ENCODE measurements at regions not wholly inside any gene's neighbourhood (a gene's known extent, or its start where the extent isn't known, plus 50 kb on each side); places are given as distances from the start of the nearest gene placed in this dataset.

DNA sequence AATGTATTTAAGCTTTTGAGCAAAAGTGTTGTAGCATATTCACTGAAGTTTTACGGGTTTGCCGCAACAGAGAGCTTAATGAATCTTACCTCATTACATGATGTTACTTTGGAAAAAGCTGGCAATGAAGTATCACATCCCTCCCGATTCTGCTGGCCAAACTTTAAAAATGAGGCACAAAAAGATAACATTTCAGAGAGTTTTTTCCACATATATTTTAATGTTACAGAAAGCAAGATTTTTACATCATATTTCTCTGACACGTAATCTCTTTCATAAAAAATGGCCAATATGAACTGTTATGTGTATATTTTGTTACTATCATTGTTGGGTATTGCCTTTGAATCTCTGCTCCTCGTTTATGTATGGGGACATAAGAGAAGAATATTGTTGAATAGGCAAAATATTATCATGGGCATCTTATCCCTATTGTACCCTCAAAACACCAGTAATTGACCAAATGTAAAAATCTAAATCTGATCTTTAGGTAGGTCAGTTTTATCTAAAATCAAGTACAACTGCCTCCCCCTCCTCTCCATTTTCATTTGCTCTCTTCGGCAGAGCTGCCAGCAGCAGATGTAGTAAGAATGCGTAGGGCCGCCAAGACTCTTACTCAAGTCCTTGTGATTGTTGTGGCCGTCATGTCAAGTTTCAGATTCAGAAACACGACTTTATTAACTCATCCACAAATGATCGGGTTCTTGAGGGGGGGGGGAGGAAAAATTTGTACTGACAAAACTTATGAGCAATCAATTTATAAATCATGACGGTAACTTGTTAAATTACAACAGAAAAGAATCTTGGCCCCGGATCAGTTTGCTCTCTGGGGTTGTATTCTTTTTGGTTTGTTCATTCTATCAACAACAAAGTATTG lies 106.7 kb upstream of the THRB start:
- Histone ChIP-seq H3K9ac (ENCODE audit: insufficient read depth, low read length, poor library complexity, severe bottlenecking) (no peak overlapping the region), H3K27me3 (ENCODE audit: control insufficient read depth in 2 of 2, insufficient read depth in 2 of 2, low read length in 2 of 2) (no peaks in the 10 kb centered on the region), H3K9me3 (replicated peaks in 1 of 2; ENCODE audit: control insufficient read depth in 1 of 2, insufficient read depth in 1 of 2, low read length in 2 of 2) (no peaks in the 10 kb centered on the region), H3K4me3 (replicated peaks in 1 of 3; ENCODE audit: low read depth in 2 of 3, low read length in 3 of 3) (no peak overlapping the region), H3K36me3 (replicated peaks in 1 of 2; ENCODE audit: control insufficient read depth in 1 of 2, insufficient read depth in 2 of 2, low read length in 2 of 2) (no peaks in the 10 kb centered on the region), H4K20me1 (ENCODE audit: insufficient read depth, low read length) (no peaks in the 10 kb centered on the region), H3K27ac (ENCODE audit: low read depth in 1 of 2, low read length in 2 of 2) (no peak overlapping the region), H3K4me2 (replicated peaks; ENCODE audit: extremely low read depth, low read length, poor library complexity, severe bottlenecking) (no peak overlapping the region), H2AFZ (ENCODE audit: insufficient read depth, low read depth, low read length, poor library complexity, severe bottlenecking) (no peak overlapping the region), H3K79me2 (ENCODE audit: insufficient read depth, low read length) (no peaks in the 10 kb centered on the region), H3K4me1 (ENCODE audit: control insufficient read depth in 1 of 2, insufficient read depth in 2 of 2, low read length in 2 of 2) (no peaks in the 10 kb centered on the region)
- Mint-ChIP-seq H3K27ac (no peak overlapping the region), H3K9me3 (peaks cover 0 to 6% (median 0%) of the 10 kb centered on the region in 7 donors), H3K27me3 (ENCODE audit: low read depth in 3 of 3) (no peaks in the 10 kb centered on the region), H3K4me3 (no peak overlapping the region), H3K4me1 (no peaks in the 10 kb centered on the region), H3K36me3 (no peaks in the 10 kb centered on the region)
- TF ChIP-seq, protein P1, sequence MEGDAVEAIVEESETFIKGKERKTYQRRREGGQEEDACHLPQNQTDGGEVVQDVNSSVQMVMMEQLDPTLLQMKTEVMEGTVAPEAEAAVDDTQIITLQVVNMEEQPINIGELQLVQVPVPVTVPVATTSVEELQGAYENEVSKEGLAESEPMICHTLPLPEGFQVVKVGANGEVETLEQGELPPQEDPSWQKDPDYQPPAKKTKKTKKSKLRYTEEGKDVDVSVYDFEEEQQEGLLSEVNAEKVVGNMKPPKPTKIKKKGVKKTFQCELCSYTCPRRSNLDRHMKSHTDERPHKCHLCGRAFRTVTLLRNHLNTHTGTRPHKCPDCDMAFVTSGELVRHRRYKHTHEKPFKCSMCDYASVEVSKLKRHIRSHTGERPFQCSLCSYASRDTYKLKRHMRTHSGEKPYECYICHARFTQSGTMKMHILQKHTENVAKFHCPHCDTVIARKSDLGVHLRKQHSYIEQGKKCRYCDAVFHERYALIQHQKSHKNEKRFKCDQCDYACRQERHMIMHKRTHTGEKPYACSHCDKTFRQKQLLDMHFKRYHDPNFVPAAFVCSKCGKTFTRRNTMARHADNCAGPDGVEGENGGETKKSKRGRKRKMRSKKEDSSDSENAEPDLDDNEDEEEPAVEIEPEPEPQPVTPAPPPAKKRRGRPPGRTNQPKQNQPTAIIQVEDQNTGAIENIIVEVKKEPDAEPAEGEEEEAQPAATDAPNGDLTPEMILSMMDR (IDR thresholded peaks at IDR 0.05) = no peak
- intact Hi-C loops (cut with micrococcal nuclease) = no loop called here
- WGBS (ENCODE audit: insufficient coverage) = no CpG with 5 or more reads among the region's 13 CpGs
- DNase-seq = no peak

DNA sequence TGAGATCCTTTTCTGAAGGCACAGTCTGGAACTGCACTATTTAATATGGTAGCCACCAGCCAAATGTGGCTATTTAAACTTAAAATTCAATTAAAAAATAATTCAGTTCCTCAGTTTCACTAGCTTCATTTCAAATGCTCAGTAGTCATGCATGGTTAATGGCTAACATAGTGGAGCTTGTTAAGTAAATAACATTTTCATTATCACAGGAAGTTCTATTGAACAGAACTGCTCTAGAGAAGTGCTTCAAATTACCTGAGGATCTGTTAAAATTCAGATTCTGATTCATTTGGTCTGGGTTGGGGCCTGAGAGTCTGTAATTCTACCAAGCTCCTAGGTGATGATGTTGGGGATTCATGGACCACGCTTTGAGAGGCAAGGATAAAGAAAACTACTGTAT lies 109.6 kb upstream of the THRB start:
- no peak overlapping the region for H3K27ac ChIP-seq (ENCODE audit: low read depth in 1 of 2, low read length in 2 of 2)
- no peak overlapping the region for H2AFZ ChIP-seq (ENCODE audit: insufficient read depth, low read depth, low read length, poor library complexity, severe bottlenecking)
- TF ChIP-seq, protein P1 (IDR thresholded peaks at IDR 0.05) = no peak
- Mint-ChIP-seq H3K36me3 (no peaks in the 10 kb centered on the region), H3K4me1 (no peaks in the 10 kb centered on the region), H3K27ac (no peak overlapping the region), H3K9me3 (peaks cover 0 to 6% (median 0%) of the 10 kb centered on the region in 7 donors), H3K4me3 (no peak overlapping the region), H3K27me3 (ENCODE audit: low read depth in 3 of 3) (no peaks in the 10 kb centered on the region)
- H3K9ac ChIP-seq (ENCODE audit: insufficient read depth, low read length, poor library complexity, severe bottlenecking) = no peak overlapping the region
- no peaks in the 10 kb centered on the region for H3K27me3 ChIP-seq (ENCODE audit: control insufficient read depth in 2 of 2, insufficient read depth in 2 of 2, low read length in 2 of 2)
- no peaks in the 10 kb centered on the region for H3K79me2 ChIP-seq (ENCODE audit: insufficient read depth, low read length)
- no peaks in the 10 kb centered on the region for H3K36me3 ChIP-seq (replicated peaks in 1 of 2; ENCODE audit: control insufficient read depth in 1 of 2, insufficient read depth in 2 of 2, low read length in 2 of 2)
- no peak for DNase-seq
- H3K4me1 ChIP-seq (ENCODE audit: control insufficient read depth in 1 of 2, insufficient read depth in 2 of 2, low read length in 2 of 2) = no peaks in the 10 kb centered on the region
- no peaks in the 10 kb centered on the region for H4K20me1 ChIP-seq (ENCODE audit: insufficient read depth, low read length)
- intact Hi-C loops (cut with micrococcal nuclease) = no loop called here
- no peak overlapping the region for H3K4me3 ChIP-seq (replicated peaks in 1 of 3; ENCODE audit: low read depth in 2 of 3, low read length in 3 of 3)
- H3K4me2 ChIP-seq (replicated peaks; ENCODE audit: extremely low read depth, low read length, poor library complexity, severe bottlenecking) = no peak overlapping the region
- no peaks in the 10 kb centered on the region for H3K9me3 ChIP-seq (replicated peaks in 1 of 2; ENCODE audit: control insufficient read depth in 1 of 2, insufficient read depth in 1 of 2, low read length in 2 of 2)
- 100% methylated on average over 1 of the region's 1 CpG for WGBS (ENCODE audit: insufficient coverage)

Data from CD14-positive monocyte (primary cell).